Thymus (tissue), 11 donors: ENCODE measurements at regions not wholly inside any gene's neighbourhood (a gene's known extent, or its start where the extent isn't known, plus 50 kb on each side); places are given as distances from the start of the nearest gene placed in this dataset.
A peak's percentile ranks its signal among the peaks of the same experiment; 100 is the strongest.
"Not testable (repeated sequence)": the region's sequence is repeated elsewhere in the genome, so short reads cannot be mapped to it uniquely, and the experiment has no call there.

Source experiments
- DNase-seq, 9 donors: peaks; one replicate each; pipeline ENCODE4 v3.0.0-alpha.2; 2013; ENCODE audit warnings: low spot score in 9 of 9, low read depth in 6 of 9, missing footprints in 1 of 9
- H3K27ac ChIP-seq, 2 donors: one replicate each; pipeline ENCODE4 v1.5.1; 2013; ENCODE audit warnings: control low read depth in 1 of 2, low read depth in 1 of 2, low read length in 1 of 2, mild to moderate bottlenecking in 1 of 2, moderate library complexity in 1 of 2
- H3K27me3 ChIP-seq, 2 donors: one replicate each; pipeline ENCODE4 v1.5.1; 2013; ENCODE audit warnings: low read length in 1 of 2; ENCODE audit not compliant: control insufficient read depth in 2 of 2, insufficient read depth in 1 of 2
- H3K36me3 ChIP-seq, 2 donors: one replicate each; pipeline ENCODE4 v1.5.1; 2013; ENCODE audit warnings: low read length in 1 of 2, mild to moderate bottlenecking in 1 of 2, moderate library complexity in 1 of 2; ENCODE audit not compliant: control insufficient read depth in 2 of 2, insufficient read depth in 2 of 2
- H3K4me1 ChIP-seq, 2 donors: one replicate each; pipeline ENCODE4 v1.5.1; 2013; ENCODE audit warnings: low read length in 2 of 2; ENCODE audit not compliant: control insufficient read depth in 2 of 2, insufficient read depth in 2 of 2
- H3K4me3 ChIP-seq, 2 donors: one replicate each; pipeline ENCODE4 v1.5.1; 2013; ENCODE audit warnings: low read length in 2 of 2, control low read depth in 1 of 2, mild to moderate bottlenecking in 1 of 2
- H3K9me3 ChIP-seq, 2 donors: one replicate each; pipeline ENCODE4 v1.5.1; 2013; ENCODE audit warnings: low read length in 1 of 2, mild to moderate bottlenecking in 1 of 2; ENCODE audit not compliant: control insufficient read depth in 2 of 2, insufficient read depth in 1 of 2
- WGBS: extraction: QIAGEN DNeasy Blood & Tissue Kit; methylation state at CpG from one replicate; pipeline ENCODE4 v1.1.7; 2013; 5-methylcytosine and 5-hydroxymethylcytosine counted together
- donor health status: healthy.

GRCh38 chr1:182201490-182201889 lies 140.0 kb upstream of the ZNF648 start:
- H3K4me3 ChIP-seq, H3K4me1 ChIP-seq, H3K36me3 ChIP-seq, DNase-seq, H3K9me3 ChIP-seq, H3K27ac ChIP-seq, H3K27me3 ChIP-seq: not testable (repeated sequence)
- WGBS = 99% methylated on average over 7 of the region's 7 CpGs

- WGBS = 94% methylated on average over 4 of the region's 4 CpGs
- Histone ChIP-seq H3K4me3 (no peak overlapping the region), H3K27ac (no peak overlapping the region), H3K27me3 (no peaks in the 10 kb centered on the region), H3K4me1 (no peaks in the 10 kb centered on the region), H3K9me3 (no peaks in the 10 kb centered on the region), H3K36me3 (no peaks in the 10 kb centered on the region)
- no peak for DNase-seq
Measured at GRCh38 chr1:182200025-182200812, 138.7 kb upstream of the ZNF648 start.

- 88% methylated on average over 4 of the region's 4 CpGs for WGBS
- Histone ChIP-seq H3K4me3 (no peak overlapping the region), H3K27ac (no peak overlapping the region), H3K27me3 (no peaks in the 10 kb centered on the region), H3K4me1 (no peaks in the 10 kb centered on the region), H3K9me3 (no peaks in the 10 kb centered on the region), H3K36me3 (no peaks in the 10 kb centered on the region)
- peak in 2 of 9 donors; percentile 8 to 12 for DNase-seq
Measured at GRCh38 chr1:182198006-182198605, 136.6 kb upstream of the ZNF648 start.

GRCh38 chr1:182196897-182197870 lies 135.7 kb upstream of the ZNF648 start:
- no peak overlapping the region for H3K27ac ChIP-seq

GRCh38 chr1:182195733-182196132 lies 134.2 kb upstream of the ZNF648 start:
- Histone ChIP-seq H3K27ac (no peak overlapping the region), H3K36me3 (no peaks in the 10 kb centered on the region), H3K27me3 (no peaks in the 10 kb centered on the region), H3K4me3 (no peak overlapping the region), H3K4me1 (no peaks in the 10 kb centered on the region), H3K9me3 (no peaks in the 10 kb centered on the region)
- WGBS = 89% methylated on average over 1 of the region's 1 CpG
- no peak for DNase-seq

More at GRCh38 chr1:182196897-182197870, 135.7 kb upstream of the ZNF648 start:
- Histone ChIP-seq H3K9me3 (no peaks in the 10 kb centered on the region), H3K36me3 (no peaks in the 10 kb centered on the region), H3K4me1 (no peaks in the 10 kb centered on the region), H3K27me3 (no peaks in the 10 kb centered on the region), H3K4me3 (no peak overlapping the region)
- 90% methylated on average over 7 of the region's 7 CpGs for WGBS
- no peak for DNase-seq

- H3K4me3 ChIP-seq = no peak overlapping the region
- DNase-seq = no peak
- no peaks in the 10 kb centered on the region for H3K9me3 ChIP-seq
- WGBS = 94% methylated on average over 4 of the region's 4 CpGs
- H3K27me3 ChIP-seq = no peaks in the 10 kb centered on the region
- H3K36me3 ChIP-seq = no peaks in the 10 kb centered on the region
- H3K27ac ChIP-seq = no peak overlapping the region
- no peaks in the 10 kb centered on the region for H3K4me1 ChIP-seq
Measured at GRCh38 chr1:182193908-182194550, 132.5 kb upstream of the ZNF648 start.

GRCh38 chr1:182192966-182193365 lies 131.5 kb upstream of the ZNF648 start:
- no peak for DNase-seq
- Histone ChIP-seq H3K9me3 (no peaks in the 10 kb centered on the region), H3K36me3 (no peaks in the 10 kb centered on the region), H3K4me3 (no peak overlapping the region), H3K27me3 (no peaks in the 10 kb centered on the region), H3K27ac (no peak overlapping the region), H3K4me1 (no peaks in the 10 kb centered on the region)
- 96% methylated on average over 4 of the region's 4 CpGs for WGBS

GRCh38 chr1:182192215-182192614 lies 130.7 kb upstream of the ZNF648 start:
- no peaks in the 10 kb centered on the region for H3K4me1 ChIP-seq
- H3K27ac ChIP-seq = no peak overlapping the region
- WGBS = 89% methylated on average over 3 of the region's 3 CpGs
- H3K27me3 ChIP-seq = no peaks in the 10 kb centered on the region
- no peaks in the 10 kb centered on the region for H3K36me3 ChIP-seq
- no peak for DNase-seq
- no peaks in the 10 kb centered on the region for H3K9me3 ChIP-seq
- no peak overlapping the region for H3K4me3 ChIP-seq
